ENCODE measurements at regions not wholly inside any gene's neighbourhood (a gene's known extent, or its start where the extent isn't known, plus 50 kb on each side); places are given as distances from the start of the nearest gene placed in this dataset.

- Histone ChIP-seq H2AFZ (ENCODE audit: control insufficient read depth, low read depth, low read length) (no peak overlapping the region), H4K20me1 (ENCODE audit: control insufficient read depth, insufficient read depth) (no peaks in the 10 kb centered on the region), H3K79me2 (ENCODE audit: control insufficient read depth, insufficient read depth, low read length) (no peaks in the 10 kb centered on the region), H3K4me3 (no peak overlapping the region), H3K9ac (ENCODE audit: control insufficient read depth, insufficient read depth, low read length) (no peak overlapping the region), H3K9me3 (replicated peaks; ENCODE audit: control insufficient read depth, insufficient read depth, low read length) (no peaks in the 10 kb centered on the region), H3K36me3 (ENCODE audit: control insufficient read depth in 2 of 2, insufficient read depth in 2 of 2, low read length in 1 of 2) (no peaks in the 10 kb centered on the region), H3K27ac (ENCODE audit: control insufficient read depth, insufficient read depth) (no peak overlapping the region), H3K27me3 (replicated peaks in 1 of 2; ENCODE audit: control insufficient read depth in 2 of 2, insufficient read depth in 2 of 2, low read length in 1 of 2) (no peaks in the 10 kb centered on the region; a peak in 1 of 4 replicates), H3K4me2 (ENCODE audit: control insufficient read depth, insufficient read depth) (no peak overlapping the region), H3K4me1 (ENCODE audit: control insufficient read depth, insufficient read depth, low read length) (peaks cover 3% of the 10 kb centered on the region; the same call in 1 of the 2 replicates)
- WGBS (ENCODE audit: insufficient coverage, insufficient replicate concordance, low lambda C conversion rate, missing lambda C conversion rate): 3% methylated on average over 3 of the region's 3 CpGs
- ChIA-PET POLR2A (no interaction called here), SMC1A (ENCODE audit: uncharacterized antibody, unreplicated experiment) (no interaction called here), RAD21 (ENCODE audit: unreplicated experiment) (no interaction called here), CTCF (no interaction called here)
- intact Hi-C loops (cut with micrococcal nuclease; ENCODE audit: unreplicated experiment): no loop called here
- ATAC-seq (no peak), FAIRE-seq (no peak), DNase-seq (ENCODE audit: low read depth, low spot score) (no peak)
- BruUV-seq (replicated peaks): no TSS peak
- in situ Hi-C loops (cut with MboI): no loop called here
- TF ChIP-seq IKZF2 (IDR thresholded peaks at IDR 0.05): no peak
- TF ChIP-seq SRF (IDR thresholded peaks at IDR 0.05; ENCODE audit: low read depth in 2 of 2, low read length in 2 of 2): no peak
- no peak for TF ChIP-seq STAT1 (conservative IDR thresholded peaks at IDR 0.05)
Observed at GRCh38 chr1:112044745-112045144, 55.3 kb upstream of the KCND3 start.

GRCh38 chr1:112046630-112047029 lies 57.2 kb upstream of the KCND3 start:
- no peak for FAIRE-seq
- WGBS (ENCODE audit: insufficient coverage, insufficient replicate concordance, low lambda C conversion rate, missing lambda C conversion rate): 0% methylated on average over 2 of the region's 2 CpGs
- no peak overlapping the region for H2AFZ ChIP-seq (ENCODE audit: control insufficient read depth, low read depth, low read length)
- no peaks in the 10 kb centered on the region for H3K79me2 ChIP-seq (ENCODE audit: control insufficient read depth, insufficient read depth, low read length)
- TF ChIP-seq ZBTB11 (CRISPR knock-in tag; IDR thresholded peaks at IDR 0.05) (no peak), SMARCA5 (IDR thresholded peaks at IDR 0.05) (no peak), CREB1 (IDR thresholded peaks at IDR 0.05; ENCODE audit: low read depth) (no peak), STAT3 (IDR thresholded peaks at IDR 0.05; ENCODE audit: low read depth, low read length) (no peak), ATF7 (IDR thresholded peaks at IDR 0.05; ENCODE audit: low read depth) (no peak), SIX5 (IDR thresholded peaks at IDR 0.05; ENCODE audit: low read depth, low read length, severe bottlenecking) (no peak), RAD51 (IDR thresholded peaks at IDR 0.05) (no peak), NR2F1 (conservative IDR thresholded peaks at IDR 0.05) (no peak), SRF (IDR thresholded peaks at IDR 0.05; ENCODE audit: low read depth in 2 of 2, low read length in 2 of 2) (no peak), ETV6 (conservative IDR thresholded peaks at IDR 0.05 in 1 of 2, IDR thresholded peaks at IDR 0.05 in 1 of 2; ENCODE audit: borderline replicate concordance in 1 of 2, low read depth in 1 of 2) (no peak), SMC3 (IDR thresholded peaks at IDR 0.05; ENCODE audit: borderline replicate concordance, low read length) (no peak), NFIC (IDR thresholded peaks at IDR 0.05; ENCODE audit: low read depth, low read length) (no peak), CBFB (IDR thresholded peaks at IDR 0.05; ENCODE audit: low read depth) (no peak)
- H3K4me2 ChIP-seq (ENCODE audit: control insufficient read depth, insufficient read depth): no peak overlapping the region
- no TSS peak for BruUV-seq (replicated peaks)
- ATAC-seq: no peak
- no peak for DNase-seq (ENCODE audit: low read depth, low spot score)
- no peak overlapping the region for H3K4me3 ChIP-seq
- in situ Hi-C loops (cut with MboI) (no loop called here), intact Hi-C loops (cut with micrococcal nuclease; ENCODE audit: unreplicated experiment) (no loop called here)
- H3K36me3 ChIP-seq (ENCODE audit: control insufficient read depth in 2 of 2, insufficient read depth in 2 of 2, low read length in 1 of 2): no peaks in the 10 kb centered on the region
- POLR2A ChIA-PET: no interaction called here
- CTCF ChIA-PET: no interaction called here
- no peaks in the 10 kb centered on the region for H4K20me1 ChIP-seq (ENCODE audit: control insufficient read depth, insufficient read depth)
- SMC1A ChIA-PET (ENCODE audit: uncharacterized antibody, unreplicated experiment): no interaction called here
- RAD21 ChIA-PET (ENCODE audit: unreplicated experiment): no interaction called here
- no peak overlapping the region for H3K27ac ChIP-seq (ENCODE audit: control insufficient read depth, insufficient read depth)
- no peaks in the 10 kb centered on the region for H3K9me3 ChIP-seq (replicated peaks; ENCODE audit: control insufficient read depth, insufficient read depth, low read length)
- no peak overlapping the region for H3K9ac ChIP-seq (ENCODE audit: control insufficient read depth, insufficient read depth, low read length)
- no peaks in the 10 kb centered on the region; a peak in 1 of 4 replicates for H3K27me3 ChIP-seq (replicated peaks in 1 of 2; ENCODE audit: control insufficient read depth in 2 of 2, insufficient read depth in 2 of 2, low read length in 1 of 2)
- no peaks in the 10 kb centered on the region for H3K4me1 ChIP-seq (ENCODE audit: control insufficient read depth, insufficient read depth, low read length)

Data from GM12878 (cell line).